GM18907 (cell line): ENCODE measurements at regions not wholly inside any gene's neighbourhood (a gene's known extent, or its start where the extent isn't known, plus 50 kb on each side); places are given as distances from the start of the nearest gene placed in this dataset.
A peak's percentile ranks its signal among the peaks of the same experiment; 100 is the strongest.

Experiments
- ATAC-seq: cut with Tn5 transposase; IDR thresholded peaks from one replicate; pipeline ENCODE4 v1.9.1; 2021; ENCODE audit warnings: mild to moderate bottlenecking, moderate library complexity; ENCODE audit not compliant: unreplicated experiment

GRCh38 chr3:124174476-124174875 is 182.6 kb upstream of the ROPN1 start:
- ATAC-seq: no peak

GRCh38 chr3:124174910-124175874 is 183.3 kb upstream of the ROPN1 start:
- no peak for ATAC-seq

DNA sequence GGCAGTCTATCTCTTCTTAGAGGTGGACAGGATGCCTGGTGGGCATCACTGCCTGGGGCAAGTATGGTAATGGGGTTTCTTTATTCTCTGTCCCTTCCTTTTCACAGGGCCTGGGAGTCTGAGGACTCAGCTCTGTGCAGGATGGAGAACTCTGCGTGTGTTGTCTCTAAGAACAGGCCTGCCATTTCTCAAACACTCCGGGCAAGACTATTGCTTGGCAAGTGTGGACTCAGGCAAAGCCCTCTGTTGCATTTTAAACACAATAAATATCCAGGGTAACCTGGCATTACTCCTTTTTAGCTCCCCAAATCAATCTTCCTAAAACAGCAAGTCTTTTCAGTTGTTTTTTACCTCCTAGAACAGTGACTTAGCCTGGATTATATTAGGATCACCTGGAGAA is 185.1 kb upstream of the ROPN1 start:
- ATAC-seq: no peak

GRCh38 chr3:124178531-124178930 is 186.6 kb upstream of the ROPN1 start:
- ATAC-seq: no peak

DNA sequence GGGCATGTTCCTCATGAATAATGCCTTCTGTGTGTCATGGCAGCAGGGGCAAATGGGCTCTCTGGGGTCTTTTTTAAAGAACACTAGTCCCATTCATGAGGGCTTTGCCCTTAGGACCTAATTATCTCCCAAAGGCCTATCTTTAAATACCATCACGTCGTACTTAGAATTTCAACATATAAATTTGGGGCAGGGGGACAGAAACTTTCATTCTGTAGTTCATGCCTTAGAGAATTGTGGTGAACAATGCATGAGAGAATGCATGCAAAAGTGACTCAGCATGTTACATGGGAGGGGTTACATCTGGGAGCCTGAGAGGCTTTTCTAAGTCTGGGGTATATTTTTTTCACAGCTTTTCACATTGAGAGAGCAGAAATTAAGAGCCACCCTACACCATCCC is 208.5 kb upstream of the ROPN1 start:
- no peak for ATAC-seq

- no peak for ATAC-seq
These were observed 209.3 kb upstream of the ROPN1 start for GRCh38 chr3:124201226-124201625.

DNA sequence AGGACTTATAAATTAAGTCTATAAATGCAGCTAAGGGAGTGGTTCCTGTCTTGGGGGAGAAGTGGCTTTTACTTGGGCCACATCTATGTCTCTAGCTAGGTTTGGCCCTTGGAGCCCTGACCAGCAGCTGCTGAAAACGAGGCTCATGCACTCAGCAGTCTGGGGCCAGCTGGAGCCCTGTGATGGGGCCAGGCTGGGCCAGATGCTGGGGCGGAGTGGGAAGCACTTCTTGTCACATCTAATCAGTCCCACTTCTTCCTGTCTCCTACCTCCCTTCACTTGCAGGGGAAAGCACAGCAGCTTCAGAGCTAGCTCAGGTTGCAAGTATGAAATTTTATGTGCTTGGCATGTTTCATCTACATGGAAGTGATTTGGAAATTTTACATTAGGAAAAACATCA is 209.9 kb upstream of the ROPN1 start:
- ATAC-seq: no peak

DNA sequence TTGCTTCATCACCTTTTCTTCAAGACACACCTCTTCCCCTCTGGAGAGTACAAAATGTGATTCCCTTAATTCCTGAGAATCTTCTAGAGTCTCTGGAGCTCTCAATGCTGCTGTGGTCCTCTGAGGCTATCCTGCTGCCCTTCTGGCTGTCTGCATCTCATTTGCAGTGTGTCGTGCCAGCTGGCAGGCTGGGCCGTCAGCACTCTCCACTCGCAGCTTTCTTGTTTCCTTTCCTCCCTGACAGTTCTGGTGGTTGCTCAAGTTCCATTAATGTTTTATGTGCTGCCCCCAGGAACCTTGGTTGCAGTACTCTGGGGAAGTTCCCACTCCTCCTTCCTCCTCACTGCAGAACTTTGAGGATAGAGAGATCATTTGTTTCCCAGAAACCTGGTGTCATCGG is 210.8 kb upstream of the ROPN1 start:
- ATAC-seq: no peak

DNA sequence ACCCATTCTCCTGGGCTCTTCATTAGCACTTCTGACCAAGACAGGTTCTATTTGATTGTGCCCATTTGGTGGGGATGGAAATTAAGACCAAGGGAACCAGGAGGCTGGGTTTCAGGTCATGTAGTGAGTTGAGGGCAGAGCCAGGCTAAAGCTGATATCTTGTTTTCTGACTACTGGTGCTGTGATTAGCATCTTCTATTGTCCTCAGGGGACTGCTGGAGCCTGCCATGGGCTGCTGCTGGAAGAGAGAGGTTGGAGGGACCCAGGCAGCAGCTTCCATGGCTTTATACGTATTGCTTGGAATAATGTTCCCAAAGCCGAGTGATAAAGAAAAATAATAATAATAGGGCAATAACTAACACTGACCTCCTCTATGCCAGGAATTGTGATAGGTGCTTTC is 211.4 kb upstream of the ROPN1 start:
- ATAC-seq: no peak

DNA sequence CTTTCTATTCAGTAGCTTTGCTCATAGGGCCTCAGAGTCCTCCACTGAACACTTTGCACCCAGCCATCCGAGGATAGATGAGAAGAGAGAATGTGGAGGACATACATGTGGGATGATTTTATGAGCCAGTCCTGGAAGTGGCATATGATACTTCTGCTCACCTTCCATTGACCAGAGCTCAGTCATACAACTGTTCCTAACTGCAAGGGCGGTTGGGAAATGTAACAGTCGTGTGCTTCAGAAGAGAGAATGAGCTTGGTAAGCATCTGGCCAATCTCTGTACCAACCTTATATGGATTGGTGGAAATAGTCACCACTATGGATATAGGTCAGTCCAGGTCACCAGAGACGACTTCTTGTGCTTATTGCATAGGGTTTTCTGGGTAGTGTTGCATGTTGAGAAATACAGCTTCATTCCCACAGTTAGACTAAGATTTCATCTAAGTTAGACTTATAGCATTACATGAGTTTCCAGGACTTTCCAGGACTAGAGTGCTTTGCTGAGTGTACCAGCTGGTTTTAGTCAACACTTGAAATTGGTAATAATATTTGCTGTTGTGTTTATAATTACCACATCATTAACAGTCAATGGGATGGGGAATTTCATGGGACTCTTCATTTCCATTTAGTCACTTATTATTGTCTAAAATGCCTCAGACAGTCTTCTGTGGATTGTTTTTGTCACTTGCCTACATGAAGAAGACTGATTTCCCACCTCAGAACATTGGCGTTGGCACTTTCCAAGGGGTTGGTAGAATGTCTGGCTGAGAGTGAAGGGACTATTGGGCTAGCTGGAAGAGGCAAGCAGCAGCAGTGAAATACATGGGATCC is 214.5 kb upstream of the ROPN1 start:
- no peak for ATAC-seq

DNA sequence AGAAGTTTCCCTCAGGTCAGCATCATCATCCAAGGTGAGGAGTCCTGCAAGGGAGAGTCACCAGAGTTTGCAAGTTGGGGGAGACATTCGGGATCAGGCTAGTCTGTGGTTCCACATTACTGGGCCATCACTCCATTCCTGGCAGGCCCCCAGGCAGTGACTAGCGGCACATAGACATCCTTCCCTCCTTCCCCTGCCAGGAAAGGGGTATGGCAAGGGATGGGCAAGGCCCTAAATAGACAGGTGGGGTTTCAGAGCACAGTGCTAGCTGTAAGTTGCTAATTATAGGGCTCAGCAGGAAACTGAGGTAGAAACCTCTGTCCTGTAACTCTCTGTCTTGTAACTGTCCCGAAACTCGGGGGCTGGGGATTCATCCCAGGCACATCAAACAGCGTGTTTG is 215.2 kb upstream of the ROPN1 start:
- ATAC-seq: no peak

- peak; percentile 88 for ATAC-seq
These were observed 216.1 kb upstream of the ROPN1 start for GRCh38 chr3:124207873-124208485.

DNA sequence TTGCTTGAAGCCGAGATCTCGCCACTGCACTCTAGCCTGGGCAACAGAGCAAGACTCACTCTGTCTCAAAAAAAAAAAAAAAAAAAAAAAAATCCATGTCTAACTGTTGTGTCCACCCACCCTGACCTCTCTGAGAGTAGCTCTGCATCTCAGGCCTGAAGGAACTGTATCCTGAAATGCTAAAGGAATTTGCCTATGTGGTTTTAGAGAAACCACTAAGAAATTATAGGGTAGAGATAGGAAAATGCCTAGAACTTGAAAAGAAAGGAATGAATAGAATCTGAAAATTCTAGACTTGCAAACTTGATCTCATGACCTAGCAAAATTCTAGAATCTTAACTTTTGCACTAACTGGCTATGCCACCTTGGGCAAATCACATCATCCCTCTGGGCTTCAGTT is 217.5 kb upstream of the ROPN1 start:
- no peak for ATAC-seq

GRCh38 chr3:124210899-124211298 is 219.0 kb upstream of the ROPN1 start:
- ATAC-seq: no peak

GRCh38 chr3:124213641-124214040 is 221.7 kb upstream of the ROPN1 start:
- ATAC-seq: no peak

GRCh38 chr3:124217542-124217941 is 225.6 kb upstream of the ROPN1 start:
- ATAC-seq: no peak

GRCh38 chr3:124221422-124221821 is 229.5 kb upstream of the ROPN1 start:
- ATAC-seq: no peak

DNA sequence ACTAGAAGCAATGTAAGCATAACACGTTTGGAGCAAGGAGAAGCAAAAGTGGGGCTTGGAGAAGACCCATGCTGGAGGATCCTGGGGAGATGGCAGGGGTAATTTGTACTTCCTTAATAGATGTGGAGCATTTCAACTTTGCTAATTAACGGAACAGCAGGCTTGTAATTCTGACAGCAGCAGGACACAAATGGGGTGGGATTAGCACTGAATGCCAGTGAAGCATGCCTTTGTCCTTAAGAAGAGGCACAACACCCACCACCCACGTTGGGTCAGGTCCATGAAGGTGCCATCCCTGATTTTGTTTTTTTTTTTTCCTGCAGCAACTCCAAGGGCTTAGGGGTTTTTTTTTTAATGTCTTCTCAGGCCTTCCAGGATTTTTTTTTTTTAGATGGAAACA is 231.9 kb upstream of the ROPN1 start:
- no peak for ATAC-seq

DNA sequence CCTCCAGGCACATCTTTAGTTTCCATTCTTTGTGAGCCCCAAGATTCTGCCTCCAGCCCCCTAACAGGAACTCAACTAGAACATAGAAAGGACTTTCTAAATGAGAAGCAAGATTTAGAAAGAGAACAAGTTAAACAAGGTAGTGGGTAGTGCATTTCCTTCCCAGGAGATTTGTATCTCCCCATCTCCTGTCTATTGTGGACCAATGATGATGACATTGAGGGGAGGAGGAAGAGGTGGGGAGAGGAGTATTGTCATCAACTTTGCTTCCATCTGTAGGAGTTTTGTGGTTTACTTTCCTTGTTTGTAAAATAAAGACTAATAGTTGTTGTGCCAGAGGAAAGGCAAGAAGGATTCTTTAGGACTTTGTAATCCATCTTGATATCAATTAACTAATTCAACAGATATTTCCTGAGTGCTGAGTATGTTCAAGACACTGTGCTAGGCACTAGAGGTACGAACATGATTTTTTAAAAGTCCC is 235.3 kb upstream of the ROPN1 start:
- ATAC-seq: no peak

- ATAC-seq: no peak
These were observed 237.5 kb upstream of the ROPN1 start for GRCh38 chr3:124229420-124229819.

- ATAC-seq: no peak
These were observed 237.9 kb upstream of the ROPN1 start for GRCh38 chr3:124229836-124230235.
